ENCODE measurements at regions not wholly inside any gene's neighbourhood (a gene's known extent, or its start where the extent isn't known, plus 50 kb on each side); places are given as distances from the start of the nearest gene placed in this dataset.

- Histone ChIP-seq H3K4me1 (ENCODE audit: insufficient read depth, low read length, severe bottlenecking) (no peaks in the 10 kb centered on the region), H3K4me2 (ENCODE audit: low read length) (no peak overlapping the region), H3K36me3 (ENCODE audit: insufficient read depth, low read length) (no peaks in the 10 kb centered on the region), H3F3A (ENCODE audit: insufficient read depth, low read length) (no peaks in the 10 kb centered on the region), H3K9ac (ENCODE audit: low read length) (no peak overlapping the region), H3K9me3 (ENCODE audit: low read length) (no peaks in the 10 kb centered on the region), H3K79me2 (ENCODE audit: insufficient read depth, low read length) (no peaks in the 10 kb centered on the region), H2AFZ (ENCODE audit: low read length) (no peak overlapping the region), H3K27ac (ENCODE audit: low read depth, low read length, poor library complexity, severe bottlenecking) (no peak overlapping the region), H4K20me1 (ENCODE audit: insufficient read depth, low read length) (no peaks in the 10 kb centered on the region), H3K9me2 (ENCODE audit: low read depth, low read length) (no peaks in the 10 kb centered on the region), H3K4me3 (ENCODE audit: low read depth, low read length, poor library complexity, severe bottlenecking) (no peak overlapping the region), H3K27me3 (ENCODE audit: insufficient read depth, low read length) (no peaks in the 10 kb centered on the region)
- TF ChIP-seq, protein P1, sequence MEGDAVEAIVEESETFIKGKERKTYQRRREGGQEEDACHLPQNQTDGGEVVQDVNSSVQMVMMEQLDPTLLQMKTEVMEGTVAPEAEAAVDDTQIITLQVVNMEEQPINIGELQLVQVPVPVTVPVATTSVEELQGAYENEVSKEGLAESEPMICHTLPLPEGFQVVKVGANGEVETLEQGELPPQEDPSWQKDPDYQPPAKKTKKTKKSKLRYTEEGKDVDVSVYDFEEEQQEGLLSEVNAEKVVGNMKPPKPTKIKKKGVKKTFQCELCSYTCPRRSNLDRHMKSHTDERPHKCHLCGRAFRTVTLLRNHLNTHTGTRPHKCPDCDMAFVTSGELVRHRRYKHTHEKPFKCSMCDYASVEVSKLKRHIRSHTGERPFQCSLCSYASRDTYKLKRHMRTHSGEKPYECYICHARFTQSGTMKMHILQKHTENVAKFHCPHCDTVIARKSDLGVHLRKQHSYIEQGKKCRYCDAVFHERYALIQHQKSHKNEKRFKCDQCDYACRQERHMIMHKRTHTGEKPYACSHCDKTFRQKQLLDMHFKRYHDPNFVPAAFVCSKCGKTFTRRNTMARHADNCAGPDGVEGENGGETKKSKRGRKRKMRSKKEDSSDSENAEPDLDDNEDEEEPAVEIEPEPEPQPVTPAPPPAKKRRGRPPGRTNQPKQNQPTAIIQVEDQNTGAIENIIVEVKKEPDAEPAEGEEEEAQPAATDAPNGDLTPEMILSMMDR (IDR thresholded peaks at IDR 0.05; ENCODE audit: low read length), result no peak
- no peak for TF ChIP-seq EZH2 (IDR thresholded peaks at IDR 0.05; ENCODE audit: borderline replicate concordance, low read length)
Observed at GRCh38 chrX:6980981-6981380, 166.5 kb upstream of the STS start.

DNA sequence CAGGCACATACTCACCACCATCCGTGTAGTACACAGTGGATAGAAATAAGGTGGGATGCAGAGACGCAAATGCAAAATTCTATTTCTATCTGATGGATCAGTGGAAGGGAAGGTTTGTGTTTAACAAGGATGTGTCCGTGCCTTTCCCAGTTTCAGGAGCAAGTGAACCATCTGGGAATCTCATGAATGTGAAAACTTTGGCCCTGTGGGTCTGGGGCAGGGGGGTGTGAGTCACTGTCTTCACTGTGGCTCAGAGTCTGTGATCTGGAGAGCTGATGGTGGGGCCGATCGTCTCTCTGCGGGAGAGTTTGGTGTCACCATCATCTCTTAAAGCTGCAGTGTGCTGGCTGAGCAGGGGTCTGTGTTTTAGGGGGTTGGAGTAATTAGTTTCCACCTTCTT is 179.3 kb upstream of the STS start:
- Histone ChIP-seq H3K4me3 (ENCODE audit: low read depth, low read length, poor library complexity, severe bottlenecking) (no peak overlapping the region), H3K9me3 (ENCODE audit: low read length) (no peaks in the 10 kb centered on the region), H4K20me1 (ENCODE audit: insufficient read depth, low read length) (no peaks in the 10 kb centered on the region), H3K79me2 (ENCODE audit: insufficient read depth, low read length) (no peaks in the 10 kb centered on the region), H3K27me3 (ENCODE audit: insufficient read depth, low read length) (no peaks in the 10 kb centered on the region), H3K9ac (ENCODE audit: low read length) (no peak overlapping the region), H3K9me2 (ENCODE audit: low read depth, low read length) (no peaks in the 10 kb centered on the region), H3K27ac (ENCODE audit: low read depth, low read length, poor library complexity, severe bottlenecking) (no peak overlapping the region), H3K4me2 (ENCODE audit: low read length) (no peak overlapping the region), H3F3A (ENCODE audit: insufficient read depth, low read length) (no peaks in the 10 kb centered on the region), H3K36me3 (ENCODE audit: insufficient read depth, low read length) (no peaks in the 10 kb centered on the region), H2AFZ (ENCODE audit: low read length) (no peak overlapping the region), H3K4me1 (ENCODE audit: insufficient read depth, low read length, severe bottlenecking) (no peaks in the 10 kb centered on the region)
- TF ChIP-seq, protein P1 (IDR thresholded peaks at IDR 0.05; ENCODE audit: low read length), result no peak
- no peak for TF ChIP-seq EZH2 (IDR thresholded peaks at IDR 0.05; ENCODE audit: borderline replicate concordance, low read length)

DNA sequence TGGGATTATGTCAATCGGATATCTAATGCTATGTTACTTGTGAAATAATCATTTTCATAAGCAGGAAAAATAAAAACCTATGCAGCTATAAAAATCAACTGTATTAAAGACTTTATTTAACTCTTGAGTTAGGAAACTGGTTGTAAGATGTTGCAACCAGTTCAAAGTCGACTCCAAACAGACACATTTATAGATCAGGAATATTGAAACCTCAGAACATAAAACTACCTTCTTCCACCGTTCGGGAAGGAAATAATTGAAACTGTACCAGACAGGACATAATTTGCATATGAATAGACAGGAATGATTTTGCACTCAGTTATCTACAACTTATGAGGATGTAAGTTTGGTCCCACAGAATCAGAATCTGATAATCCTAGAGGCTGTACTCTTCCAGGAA is 181.8 kb upstream of the STS start:
- Histone ChIP-seq H3K36me3 (ENCODE audit: insufficient read depth, low read length) (no peaks in the 10 kb centered on the region), H3K4me1 (ENCODE audit: insufficient read depth, low read length, severe bottlenecking) (no peaks in the 10 kb centered on the region), H3K79me2 (ENCODE audit: insufficient read depth, low read length) (no peaks in the 10 kb centered on the region), H2AFZ (ENCODE audit: low read length) (no peak overlapping the region), H3K4me2 (ENCODE audit: low read length) (no peak overlapping the region), H3K4me3 (ENCODE audit: low read depth, low read length, poor library complexity, severe bottlenecking) (no peak overlapping the region), H3K9me3 (ENCODE audit: low read length) (no peaks in the 10 kb centered on the region), H3F3A (ENCODE audit: insufficient read depth, low read length) (no peaks in the 10 kb centered on the region), H3K27ac (ENCODE audit: low read depth, low read length, poor library complexity, severe bottlenecking) (no peak overlapping the region), H3K9me2 (ENCODE audit: low read depth, low read length) (no peaks in the 10 kb centered on the region), H3K27me3 (ENCODE audit: insufficient read depth, low read length) (no peaks in the 10 kb centered on the region), H4K20me1 (ENCODE audit: insufficient read depth, low read length) (no peaks in the 10 kb centered on the region), H3K9ac (ENCODE audit: low read length) (no peak overlapping the region)
- TF ChIP-seq EZH2 (IDR thresholded peaks at IDR 0.05; ENCODE audit: borderline replicate concordance, low read length), result no peak
- TF ChIP-seq, protein P1 (IDR thresholded peaks at IDR 0.05; ENCODE audit: low read length), result no peak

All from OCI-LY1 (cell line).